ENCODE measurements at regions not wholly inside any gene's neighbourhood (a gene's known extent, or its start where the extent isn't known, plus 50 kb on each side); places are given as distances from the start of the nearest gene placed in this dataset.
A peak's percentile ranks its signal among the peaks of the same experiment; 100 is the strongest.

GRCh38 chr14:84129007-84129406 lies 1400.9 kb upstream of the FLRT2 start:
- Mint-ChIP-seq H3K4me1 (peaks cover 6% of the 10 kb centered on the region), H3K27me3 (ENCODE audit: low read depth) (no peaks in the 10 kb centered on the region), H3K4me3 (peak overlapping the region; percentile 1), H3K36me3 (ENCODE audit: low read depth) (no peaks in the 10 kb centered on the region), H3K27ac (ENCODE audit: unreplicated experiment) (no peak overlapping the region), H3K9me3 (no peaks in the 10 kb centered on the region)
- DNase-seq (ENCODE audit: low read depth, low spot score): no peak
- TF ChIP-seq, protein P1, sequence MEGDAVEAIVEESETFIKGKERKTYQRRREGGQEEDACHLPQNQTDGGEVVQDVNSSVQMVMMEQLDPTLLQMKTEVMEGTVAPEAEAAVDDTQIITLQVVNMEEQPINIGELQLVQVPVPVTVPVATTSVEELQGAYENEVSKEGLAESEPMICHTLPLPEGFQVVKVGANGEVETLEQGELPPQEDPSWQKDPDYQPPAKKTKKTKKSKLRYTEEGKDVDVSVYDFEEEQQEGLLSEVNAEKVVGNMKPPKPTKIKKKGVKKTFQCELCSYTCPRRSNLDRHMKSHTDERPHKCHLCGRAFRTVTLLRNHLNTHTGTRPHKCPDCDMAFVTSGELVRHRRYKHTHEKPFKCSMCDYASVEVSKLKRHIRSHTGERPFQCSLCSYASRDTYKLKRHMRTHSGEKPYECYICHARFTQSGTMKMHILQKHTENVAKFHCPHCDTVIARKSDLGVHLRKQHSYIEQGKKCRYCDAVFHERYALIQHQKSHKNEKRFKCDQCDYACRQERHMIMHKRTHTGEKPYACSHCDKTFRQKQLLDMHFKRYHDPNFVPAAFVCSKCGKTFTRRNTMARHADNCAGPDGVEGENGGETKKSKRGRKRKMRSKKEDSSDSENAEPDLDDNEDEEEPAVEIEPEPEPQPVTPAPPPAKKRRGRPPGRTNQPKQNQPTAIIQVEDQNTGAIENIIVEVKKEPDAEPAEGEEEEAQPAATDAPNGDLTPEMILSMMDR (conservative IDR thresholded peaks at IDR 0.05): no peak

DNA sequence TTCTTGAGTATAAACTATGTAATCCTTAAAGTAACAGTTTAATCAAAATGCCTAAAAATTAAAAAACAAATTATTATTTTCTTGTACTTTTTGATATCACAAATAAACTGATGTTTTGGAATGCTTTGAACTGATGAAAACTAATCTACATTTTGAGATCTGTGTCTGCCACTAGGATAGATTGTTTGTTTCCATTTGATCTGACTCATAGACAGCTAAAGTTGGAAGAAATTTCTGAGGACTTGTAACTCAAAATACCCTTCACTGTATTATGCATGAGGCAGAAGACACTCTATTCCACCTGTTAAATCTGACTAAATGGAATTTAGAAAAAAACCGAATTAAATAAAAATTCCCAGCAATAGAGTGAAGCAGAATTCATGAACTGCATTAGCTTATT lies 1400.0 kb upstream of the FLRT2 start:
- no peak overlapping the region for H3K4me3 Mint-ChIP-seq
- no peaks in the 10 kb centered on the region for H3K27me3 Mint-ChIP-seq (ENCODE audit: low read depth)
- DNase-seq (ENCODE audit: low read depth, low spot score): no peak
- TF ChIP-seq, protein P1 (conservative IDR thresholded peaks at IDR 0.05): no peak
- no peak overlapping the region for H3K27ac Mint-ChIP-seq (ENCODE audit: unreplicated experiment)
- no peaks in the 10 kb centered on the region for H3K36me3 Mint-ChIP-seq (ENCODE audit: low read depth)
- H3K4me1 Mint-ChIP-seq: peaks cover 6% of the 10 kb centered on the region
- no peaks in the 10 kb centered on the region for H3K9me3 Mint-ChIP-seq

DNA sequence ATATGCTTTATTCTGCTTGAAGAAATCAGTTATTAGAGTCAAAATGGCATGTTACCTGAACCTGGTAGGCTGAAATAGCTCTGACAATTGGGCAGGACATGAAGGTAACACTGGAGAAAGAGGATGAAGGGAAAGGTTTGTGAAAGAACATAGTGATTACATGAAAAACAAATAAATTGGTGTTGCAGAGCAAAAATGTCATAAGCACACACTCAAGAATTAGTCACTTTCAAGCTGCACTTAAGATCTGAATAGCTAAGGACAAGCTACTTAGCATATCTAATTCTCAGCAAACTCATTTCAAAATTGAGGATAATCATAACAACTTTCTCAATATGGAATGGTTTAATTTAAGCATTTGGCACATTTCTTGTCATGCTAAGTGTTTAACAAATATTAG lies 1398.0 kb upstream of the FLRT2 start:
- Mint-ChIP-seq H3K36me3 (ENCODE audit: low read depth) (no peaks in the 10 kb centered on the region), H3K27ac (ENCODE audit: unreplicated experiment) (no peak overlapping the region), H3K4me3 (no peak overlapping the region), H3K27me3 (ENCODE audit: low read depth) (no peaks in the 10 kb centered on the region), H3K4me1 (peaks cover 6% of the 10 kb centered on the region), H3K9me3 (peaks cover 2% of the 10 kb centered on the region)
- DNase-seq (ENCODE audit: low read depth, low spot score): no peak
- TF ChIP-seq, protein P1 (conservative IDR thresholded peaks at IDR 0.05): no peak

DNA sequence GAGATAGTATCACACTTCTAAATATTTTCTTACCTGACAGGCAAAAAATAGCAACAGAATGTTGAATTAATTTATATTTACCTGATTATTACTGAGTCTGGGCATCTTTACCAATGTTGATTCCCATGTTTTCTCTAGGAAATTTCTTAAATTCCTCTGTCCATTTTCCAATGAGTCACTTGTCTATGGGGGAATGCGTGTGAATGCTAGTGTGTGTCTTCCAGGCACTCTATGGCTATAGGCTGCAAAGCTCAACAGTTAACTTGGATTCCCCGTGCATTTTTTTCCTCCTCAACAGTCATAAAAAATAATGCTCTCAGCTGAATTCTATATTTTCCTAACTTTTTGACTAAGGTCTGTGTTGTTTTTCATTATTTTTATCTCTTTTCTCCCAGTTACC lies 1385.8 kb upstream of the FLRT2 start:
- Mint-ChIP-seq H3K27me3 (ENCODE audit: low read depth) (no peaks in the 10 kb centered on the region), H3K4me1 (no peaks in the 10 kb centered on the region), H3K9me3 (peaks cover 3% of the 10 kb centered on the region), H3K36me3 (ENCODE audit: low read depth) (no peaks in the 10 kb centered on the region), H3K4me3 (no peak overlapping the region), H3K27ac (ENCODE audit: unreplicated experiment) (no peak overlapping the region)
- TF ChIP-seq, protein P1 (conservative IDR thresholded peaks at IDR 0.05): no peak
- DNase-seq (ENCODE audit: low read depth, low spot score): no peak

- no peaks in the 10 kb centered on the region for H3K27me3 Mint-ChIP-seq (ENCODE audit: low read depth)
- no peaks in the 10 kb centered on the region for H3K36me3 Mint-ChIP-seq (ENCODE audit: low read depth)
- TF ChIP-seq, protein P1 (conservative IDR thresholded peaks at IDR 0.05): no peak
- no peak overlapping the region for H3K27ac Mint-ChIP-seq (ENCODE audit: unreplicated experiment)
- H3K4me3 Mint-ChIP-seq: no peak overlapping the region
- H3K4me1 Mint-ChIP-seq: no peaks in the 10 kb centered on the region
- peaks cover 4% of the 10 kb centered on the region for H3K9me3 Mint-ChIP-seq
- DNase-seq (ENCODE audit: low read depth, low spot score): no peak
Measured at GRCh38 chr14:84152452-84152851, 1377.5 kb upstream of the FLRT2 start.

DNA sequence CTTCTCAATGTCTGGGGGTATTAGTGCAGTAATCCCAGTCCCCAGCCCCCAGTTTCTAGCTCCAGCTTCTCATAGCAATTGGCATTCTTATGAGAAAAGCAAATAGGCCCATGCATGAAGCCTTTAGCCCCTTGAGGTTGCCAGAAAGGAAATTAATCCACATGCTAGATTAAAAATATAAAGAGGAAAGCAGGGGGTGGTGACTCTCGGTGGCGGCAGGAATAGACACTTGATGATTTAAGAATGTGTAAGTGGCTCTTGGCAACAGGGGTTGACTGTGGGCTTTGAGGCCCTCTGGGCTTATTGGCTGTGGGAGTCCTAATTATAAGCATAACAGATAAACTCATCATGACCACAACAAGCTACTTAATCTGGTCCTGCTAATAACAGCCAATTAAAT lies 1367.3 kb upstream of the FLRT2 start:
- H3K4me1 Mint-ChIP-seq: no peaks in the 10 kb centered on the region
- H3K36me3 Mint-ChIP-seq (ENCODE audit: low read depth): no peaks in the 10 kb centered on the region
- peak overlapping the region; percentile 29 for H3K27ac Mint-ChIP-seq (ENCODE audit: unreplicated experiment)
- no peaks in the 10 kb centered on the region for H3K27me3 Mint-ChIP-seq (ENCODE audit: low read depth)
- no peak for DNase-seq (ENCODE audit: low read depth, low spot score)
- no peak overlapping the region for H3K4me3 Mint-ChIP-seq
- H3K9me3 Mint-ChIP-seq: no peaks in the 10 kb centered on the region
- TF ChIP-seq, protein P1 (conservative IDR thresholded peaks at IDR 0.05): no peak
